WTC11 (cell line): ENCODE measurements at regions not wholly inside any gene's neighbourhood (a gene's known extent, or its start where the extent isn't known, plus 50 kb on each side); places are given as distances from the start of the nearest gene placed in this dataset.

ENCODE experiments used
- ATAC-seq: fragments of 200-7000 bp; cut with Tn5 transposase; 2 replicates; pipeline ENCODE4 v1.10.0; 2021; ENCODE audit warnings: mild to moderate bottlenecking, moderate library complexity
- CTCF ChIA-PET: fragments of 300-600 bp; sonication (Branson Sonifier 250); formaldehyde crosslinking; loops from one replicate; lab custom pipeline; 2021; ENCODE audit warnings: antibody characterized with exemption; lab: Charles Lee
- POLR2A ChIA-PET: fragments of 350-600 bp; sonication (Branson Sonifier 250); formaldehyde crosslinking; loops from one replicate; lab custom pipeline; 2021; ENCODE audit warnings: antibody characterized with exemption; lab: Charles Lee
- DNase-seq: peaks from one replicate; pipeline ENCODE4 v3.0.0; 2021; ENCODE audit warnings: low spot score
- H3K27ac Mint-ChIP-seq: 2 replicates; pipeline ENCODE4 v1.8.0; 2021; ENCODE audit warnings: mixed read lengths
- H3K27me3 Mint-ChIP-seq: 2 replicates; pipeline ENCODE4 v1.8.0; 2021; ENCODE audit warnings: low read depth, mild to moderate bottlenecking, moderate library complexity, mixed read lengths
- H3K36me3 Mint-ChIP-seq: 2 replicates; pipeline ENCODE4 v1.8.0; 2021; ENCODE audit warnings: mixed read lengths
- H3K4me1 Mint-ChIP-seq: 2 replicates; pipeline ENCODE4 v1.8.0; 2022; ENCODE audit warnings: mixed read lengths
- H3K4me3 Mint-ChIP-seq: 2 replicates; pipeline ENCODE4 v1.8.0; 2021; ENCODE audit warnings: mild to moderate bottlenecking, moderate library complexity, mixed read lengths
- H3K9me3 Mint-ChIP-seq: 2 replicates; pipeline ENCODE4 v1.8.0; 2021; ENCODE audit warnings: mixed read lengths
- AFF4 ChIP-seq: sonication (generic); formaldehyde crosslinking; IDR thresholded peaks from 2 replicates; pipeline ENCODE4 v1.8.1; 2023; ENCODE audit warnings: mild to moderate bottlenecking, missing genetic modification reagents, borderline replicate concordance
- ARID4B ChIP-seq: sonication (generic); formaldehyde crosslinking; IDR thresholded peaks from 2 replicates; pipeline ENCODE4 v1.8.0; 2023; ENCODE audit warnings: missing genetic modification reagents, mild to moderate bottlenecking, borderline replicate concordance
- ATF6 ChIP-seq: sonication (generic); formaldehyde crosslinking; IDR thresholded peaks from 2 replicates; pipeline ENCODE4 v1.8.1; 2023; ENCODE audit warnings: mild to moderate bottlenecking, missing genetic modification reagents
- CREB1 ChIP-seq: sonication (generic); formaldehyde crosslinking; IDR thresholded peaks from 2 replicates; pipeline ENCODE4 v1.8.0; 2023; ENCODE audit warnings: mild to moderate bottlenecking, missing genetic modification reagents
- E2F1 ChIP-seq: sonication (generic); formaldehyde crosslinking; IDR thresholded peaks from 2 replicates; pipeline ENCODE4 v1.8.0; 2022; ENCODE audit warnings: mild to moderate bottlenecking, missing genetic modification reagents
- E2F4 ChIP-seq: sonication (generic); formaldehyde crosslinking; IDR thresholded peaks from 2 replicates; pipeline ENCODE4 v1.8.1; 2022; ENCODE audit warnings: low read depth, mild to moderate bottlenecking, moderate library complexity, missing genetic modification reagents, borderline replicate concordance
- GRHL2 ChIP-seq: fragments of 250-450 bp; sonication (Bioruptor Pico); IDR thresholded peaks from 2 replicates; pipeline ENCODE4 v1.8.0; 2022; ENCODE audit warnings: mild to moderate bottlenecking, moderate library complexity; ENCODE audit not compliant: insufficient replicate concordance, severe bottlenecking
- NFATC4 ChIP-seq: fragments of 250-450 bp; sonication (Bioruptor Pico); IDR thresholded peaks from 2 replicates; pipeline ENCODE4 v1.9.0; 2021; ENCODE audit warnings: mild to moderate bottlenecking
- NFE2L1 ChIP-seq: sonication (generic); formaldehyde crosslinking; IDR thresholded peaks from 2 replicates; pipeline ENCODE4 v1.8.1; 2023; ENCODE audit warnings: missing genetic modification reagents
- NR3C1 ChIP-seq: sonication (generic); formaldehyde crosslinking; conservative IDR thresholded peaks from 2 replicates; pipeline ENCODE4 v1.8.1; 2023; ENCODE audit warnings: low read depth, mild to moderate bottlenecking, missing genetic modification reagents
- PRDM15 ChIP-seq: sonication (generic); formaldehyde crosslinking; IDR thresholded peaks from 2 replicates; pipeline ENCODE4 v1.8.0; 2022; ENCODE audit warnings: missing genetic modification reagents
- RORB ChIP-seq: fragments of 250-450 bp; sonication (Bioruptor Pico); IDR thresholded peaks from 2 replicates; pipeline ENCODE4 v1.9.0; 2021; ENCODE audit warnings: mild to moderate bottlenecking
- ZBTB43 ChIP-seq: sonication (generic); formaldehyde crosslinking; IDR thresholded peaks from 2 replicates; pipeline ENCODE4 v1.8.1; 2023; ENCODE audit warnings: mild to moderate bottlenecking, missing genetic modification reagents
- ZNF219 ChIP-seq: sonication (generic); formaldehyde crosslinking; IDR thresholded peaks from 2 replicates; pipeline ENCODE4 v1.8.0; 2023; ENCODE audit warnings: missing genetic modification reagents, mild to moderate bottlenecking, borderline replicate concordance
- ZNF263 ChIP-seq: sonication (generic); formaldehyde crosslinking; IDR thresholded peaks from 2 replicates; pipeline ENCODE4 v1.8.1; 2022; ENCODE audit warnings: low read depth, mild to moderate bottlenecking, moderate library complexity, missing genetic modification reagents
- ZSCAN18 ChIP-seq: fragments of 250-450 bp; sonication (Bioruptor Pico); IDR thresholded peaks from 2 replicates; pipeline ENCODE4 v2.1.2; 2022; ENCODE audit warnings: mild to moderate bottlenecking, moderate library complexity

- Mint-ChIP-seq H3K4me3 (no peak overlapping the region), H3K4me1 (peaks cover 14% of the 10 kb centered on the region)
- POLR2A ChIA-PET = no interaction called here
- DNase-seq = no peak
- TF ChIP-seq ARID4B (CRISPR knock-in tag) (no peak), NFE2L1 (no peak), CREB1 (CRISPR knock-in tag) (no peak), ZSCAN18 (no peak), GRHL2 (CRISPR knock-in tag) (no peak), ZNF263 (CRISPR knock-in tag) (no peak), ZBTB43 (CRISPR knock-in tag) (no peak), E2F4 (CRISPR knock-in tag) (no peak), PRDM15 (no peak), NFATC4 (no peak), NR3C1 (no peak), RORB (CRISPR knock-in tag) (no peak)
- TF ChIP-seq, all 79 proteins: peak for 0
- Mint-ChIP-seq H3K27ac (no peak overlapping the region), H3K27me3 (no peaks in the 10 kb centered on the region), H3K9me3 (peaks cover 6% of the 10 kb centered on the region), H3K36me3 (no peaks in the 10 kb centered on the region)
- no peak for ATAC-seq
- CTCF ChIA-PET = no interaction called here
Observed at GRCh38 chr13:81686877-81687276, 1346.0 kb upstream of the SPRY2 start.

- peaks cover 11% of the 10 kb centered on the region for H3K4me1 Mint-ChIP-seq
- no peak for DNase-seq
- H3K27me3 Mint-ChIP-seq = no peaks in the 10 kb centered on the region
- H3K4me3 Mint-ChIP-seq = no peak overlapping the region
- ChIA-PET CTCF (no interaction called here), POLR2A (no interaction called here)
- ATAC-seq = no peak
- H3K27ac Mint-ChIP-seq = no peak overlapping the region
- H3K36me3 Mint-ChIP-seq = no peaks in the 10 kb centered on the region
- H3K9me3 Mint-ChIP-seq = peaks cover 9% of the 10 kb centered on the region
- TF ChIP-seq ATF6 (no peak), E2F1 (CRISPR knock-in tag) (no peak), AFF4 (CRISPR knock-in tag) (no peak), ZNF219 (no peak), NFATC4 (no peak)
Observed at GRCh38 chr13:81683521-81683920, 1342.6 kb upstream of the SPRY2 start.
